GM18867 (cell line): ENCODE measurements at regions not wholly inside any gene's neighbourhood (a gene's known extent, or its start where the extent isn't known, plus 50 kb on each side); places are given as distances from the start of the nearest gene placed in this dataset.
A peak's percentile ranks its signal among the peaks of the same experiment; 100 is the strongest.

ENCODE experiments used
- ATAC-seq: cut with Tn5 transposase; IDR thresholded peaks from one replicate; pipeline ENCODE4 v1.9.1; 2021; ENCODE audit warnings: mild to moderate bottlenecking, moderate library complexity; ENCODE audit not compliant: unreplicated experiment

DNA sequence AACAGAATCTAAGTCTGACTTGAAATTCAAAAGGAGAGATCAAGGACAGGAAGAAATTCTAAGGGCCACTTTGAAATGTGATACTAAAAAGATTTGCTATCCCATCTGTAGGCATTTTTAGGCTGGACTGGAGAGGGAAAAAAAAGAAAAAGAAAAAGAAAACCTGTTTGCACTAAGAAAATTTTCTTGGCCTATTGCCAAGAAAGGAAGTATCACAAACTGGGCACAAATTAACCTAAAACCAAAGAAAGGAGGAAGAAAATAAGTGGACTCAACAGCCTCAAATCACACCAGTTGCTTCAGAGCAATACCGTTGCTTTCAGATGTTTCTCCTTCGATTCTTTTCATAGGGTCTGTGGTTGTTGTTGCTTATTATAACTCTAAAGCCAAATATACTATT is 287.9 kb upstream of the VRK2 start:
- no peak for ATAC-seq

- no peak for ATAC-seq
Measured at GRCh38 chr2:57759131-57759530, 287.5 kb upstream of the VRK2 start.

DNA sequence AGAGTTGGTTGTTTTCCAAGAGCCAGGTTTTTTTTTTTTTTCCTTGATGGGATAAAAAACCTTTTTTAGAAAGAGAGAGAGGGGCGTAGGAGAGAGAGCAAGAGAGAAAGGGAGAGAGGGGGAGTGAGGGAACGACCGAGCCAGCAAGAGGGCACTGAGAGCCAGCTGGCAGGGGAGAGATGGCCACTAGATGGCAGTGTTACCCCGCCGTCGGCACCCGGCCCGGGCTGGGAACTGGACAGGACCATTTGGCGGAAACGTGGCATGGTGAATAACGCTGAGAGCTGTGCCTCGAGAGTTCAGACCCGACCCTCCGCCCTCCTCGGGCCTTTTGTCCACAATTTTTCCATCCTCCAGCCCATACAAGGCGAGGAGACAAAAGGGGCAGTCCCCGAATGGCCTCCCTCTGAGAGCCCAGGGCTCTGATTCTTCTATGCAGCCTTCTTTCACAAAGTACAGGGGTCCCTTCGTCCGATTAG is 286.7 kb upstream of the VRK2 start:
- peak; percentile 93 for ATAC-seq

DNA sequence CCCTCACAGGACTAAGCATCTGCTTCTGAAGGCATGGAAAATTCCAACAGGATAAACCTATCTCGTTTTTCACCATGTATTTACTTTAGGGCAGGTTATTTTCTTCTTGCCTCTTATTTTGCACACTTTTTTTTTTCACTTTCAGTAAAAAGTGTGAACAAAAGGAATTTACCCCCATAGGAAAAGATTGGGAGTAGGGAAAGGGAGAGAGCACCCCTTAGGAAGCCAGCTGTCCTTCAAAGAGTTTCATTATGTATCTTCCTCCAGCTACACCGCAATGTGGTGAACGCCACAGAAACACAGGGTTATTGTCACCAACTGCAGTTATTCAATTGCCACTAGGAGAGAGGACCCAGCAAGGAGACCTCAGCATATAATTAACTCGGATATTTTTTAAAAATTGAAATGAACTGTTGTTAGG is 286.2 kb upstream of the VRK2 start:
- peak; percentile 68 for ATAC-seq

- no peak for ATAC-seq
Measured at GRCh38 chr2:57776916-57777315, 269.7 kb upstream of the VRK2 start.

- ATAC-seq, result no peak
Measured at GRCh38 chr2:57782587-57782986, 264.0 kb upstream of the VRK2 start.

GRCh38 chr2:57793310-57793709 is 253.3 kb upstream of the VRK2 start:
- ATAC-seq, result no peak

GRCh38 chr2:57796527-57796926 is 250.1 kb upstream of the VRK2 start:
- ATAC-seq, result no peak

- no peak for ATAC-seq
Measured at GRCh38 chr2:57798346-57798745, 248.3 kb upstream of the VRK2 start.

DNA sequence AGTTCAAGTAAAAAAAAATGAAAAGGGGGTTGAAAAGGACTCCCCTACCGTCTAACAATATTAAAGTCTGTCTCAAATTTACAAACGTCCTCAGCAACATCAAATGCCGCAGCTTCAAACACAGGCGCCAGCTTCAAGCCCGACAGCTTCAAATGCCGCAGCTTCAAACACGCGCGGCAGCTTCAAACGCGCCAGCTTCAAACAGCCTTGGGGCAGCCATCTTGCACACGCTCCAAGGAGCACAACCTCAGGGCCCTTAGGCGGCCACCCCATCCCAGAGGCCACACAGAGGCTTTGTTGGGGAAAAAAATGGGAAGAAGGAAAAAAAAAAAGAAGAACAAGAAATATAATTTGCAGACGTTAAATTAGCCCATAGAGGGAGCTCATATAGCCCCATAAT is 244.4 kb upstream of the VRK2 start:
- no peak for ATAC-seq

GRCh38 chr2:57804971-57805370 is 241.6 kb upstream of the VRK2 start:
- ATAC-seq, result no peak

DNA sequence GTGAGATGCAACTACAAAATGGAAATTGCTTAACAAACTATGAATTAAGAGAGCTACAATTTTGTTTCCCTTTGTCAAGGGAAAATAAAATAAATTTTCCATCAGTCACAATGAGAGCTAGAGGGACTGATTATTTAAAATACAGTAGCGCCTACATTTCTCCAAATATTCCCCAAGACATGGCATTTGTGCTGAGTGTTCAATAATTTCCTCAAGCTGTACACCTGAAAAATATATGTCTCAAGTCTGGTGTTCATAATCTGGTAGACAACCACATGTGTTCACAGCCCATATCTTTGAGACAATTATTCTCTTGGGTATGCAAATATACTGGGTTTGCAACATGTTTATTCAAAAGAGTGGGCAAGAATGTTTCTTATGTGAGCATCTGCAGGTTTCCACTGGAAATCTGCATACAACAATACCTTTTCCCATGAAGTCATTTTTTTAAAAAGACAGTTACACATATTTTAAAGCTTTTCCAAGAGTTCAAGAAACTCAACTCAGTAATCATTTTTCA is 240.1 kb upstream of the VRK2 start:
- ATAC-seq, result peak; percentile 59

GRCh38 chr2:57809230-57809629 is 237.4 kb upstream of the VRK2 start:
- peak; percentile 96 for ATAC-seq

GRCh38 chr2:57821088-57821487 is 225.5 kb upstream of the VRK2 start:
- no peak for ATAC-seq

DNA sequence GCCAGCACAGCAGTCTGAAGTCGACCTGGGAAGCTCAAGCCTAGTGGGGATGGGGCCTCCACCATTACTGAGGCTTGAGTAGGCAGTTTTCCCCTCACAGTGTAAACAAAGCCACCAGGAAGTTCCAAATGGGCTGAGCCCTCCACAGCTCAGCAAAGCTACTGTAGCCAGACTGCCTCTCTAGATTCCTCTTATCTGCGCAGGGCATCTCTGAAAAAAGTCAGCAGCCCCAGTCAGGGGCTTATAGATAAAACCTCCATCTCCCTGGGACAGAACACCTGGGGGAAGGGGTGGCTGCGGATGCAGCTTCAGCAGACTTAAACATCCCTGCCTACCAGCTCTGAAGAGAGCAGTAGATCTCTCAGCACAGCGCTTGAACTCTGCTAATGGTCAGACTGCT is 218.4 kb upstream of the VRK2 start:
- ATAC-seq, result no peak

GRCh38 chr2:57834666-57835065 is 211.9 kb upstream of the VRK2 start:
- ATAC-seq, result no peak

- no peak for ATAC-seq
Measured at GRCh38 chr2:57842531-57842930, 204.1 kb upstream of the VRK2 start.

DNA sequence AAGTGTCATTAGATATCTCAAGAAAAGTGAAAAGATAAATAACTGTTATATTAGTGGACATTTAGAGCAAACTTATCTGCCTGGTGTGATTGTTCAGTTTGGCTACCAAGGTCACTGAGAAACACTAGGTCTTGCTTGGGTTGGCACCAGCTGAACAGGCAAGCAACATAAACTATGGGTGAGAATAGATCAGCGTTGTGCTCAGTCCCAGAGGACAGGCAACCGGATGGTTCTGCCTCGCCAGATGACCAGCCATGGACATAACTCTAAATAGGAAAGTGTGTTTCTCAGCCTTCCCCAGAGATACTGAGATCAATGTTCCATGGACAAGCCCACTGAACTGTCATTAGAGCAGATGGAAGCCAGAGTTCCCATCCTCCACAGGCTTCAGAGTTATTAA is 203.4 kb upstream of the VRK2 start:
- ATAC-seq, result no peak

GRCh38 chr2:57848723-57849122 is 197.9 kb upstream of the VRK2 start:
- no peak for ATAC-seq

DNA sequence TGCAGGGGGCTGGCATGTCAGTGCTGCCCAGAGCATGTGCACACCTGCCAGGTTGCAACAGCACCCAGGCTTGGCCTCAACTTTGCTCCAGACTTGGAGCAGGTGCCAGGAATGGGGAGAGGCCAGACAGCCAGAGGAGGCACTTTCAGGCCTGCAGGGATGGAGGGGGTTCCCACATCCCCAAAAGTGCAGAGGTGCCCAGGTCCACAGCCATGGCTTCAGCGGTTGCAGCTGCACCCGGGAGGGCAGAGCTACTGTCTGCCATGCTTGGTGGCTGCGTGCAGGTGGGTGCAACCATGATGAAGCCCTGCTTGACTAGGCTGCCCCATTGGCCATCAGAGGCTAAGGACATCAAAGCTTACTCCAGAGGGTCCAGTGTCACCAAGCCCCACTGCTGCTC is 196.8 kb upstream of the VRK2 start:
- ATAC-seq, result no peak

- ATAC-seq, result no peak
Measured at GRCh38 chr2:57850415-57851130, 196.0 kb upstream of the VRK2 start.

GRCh38 chr2:57855212-57855611 is 191.4 kb upstream of the VRK2 start:
- no peak for ATAC-seq

DNA sequence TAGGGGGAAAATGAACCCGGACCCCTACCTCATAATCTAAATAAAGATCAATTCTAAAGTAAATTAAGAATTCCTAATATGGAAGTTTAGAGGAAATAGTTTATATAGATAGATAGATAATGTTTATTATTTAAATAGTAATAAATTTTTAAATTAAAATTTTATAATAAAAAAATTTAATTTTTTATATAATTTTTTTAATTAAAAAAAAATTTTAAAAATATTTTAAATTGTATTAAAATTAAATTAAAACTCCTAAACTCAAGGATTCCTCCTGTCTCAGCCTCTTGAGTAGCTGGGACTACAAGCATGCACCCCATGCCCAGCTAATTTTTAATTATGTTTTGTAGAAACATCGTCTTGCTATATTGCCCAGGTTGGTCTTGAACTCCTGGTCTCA is 186.9 kb upstream of the VRK2 start:
- no peak for ATAC-seq
